H1 (cell line): ENCODE measurements at regions not wholly inside any gene's neighbourhood (a gene's known extent, or its start where the extent isn't known, plus 50 kb on each side); places are given as distances from the start of the nearest gene placed in this dataset.

Experiments used
- CTCF ChIA-PET: fragments of 300-600 bp; sonication (Branson Sonifier 250); formaldehyde crosslinking; loops from one replicate; lab custom pipeline; 2021; ENCODE audit not compliant: partially characterized antibody; lab: Charles Lee
- POLR2A ChIA-PET: fragments of 300-600 bp; sonication (Branson Sonifier 250); formaldehyde crosslinking; loops from one replicate; lab custom pipeline; 2021; ENCODE audit warnings: inconsistent platforms; ENCODE audit not compliant: partially characterized antibody; lab: Charles Lee
- DNase-seq, 2 experiments: peaks; one replicate each; pipeline versions ENCODE4 v3.0.0 to v3.0.0-alpha.2; 2010 to 2022; ENCODE audit warnings: low spot score in 2 of 2, low read depth in 1 of 2, mixed read lengths in 1 of 2
- FAIRE-seq: peaks from 2 replicates; lab custom pipeline; 2011; peaks lifted over from hg19 to GRCh38; lab: Jason Lieb, UNC
- H2AFZ ChIP-seq: 2 replicates; pipeline ENCODE4 v1.8.1; 2012; ENCODE audit warnings: low read length, inconsistent platforms
- H2AK5ac ChIP-seq: 2 replicates; pipeline ENCODE4 v1.6.1; 2013; ENCODE audit warnings: low read depth, low read length
- H2BK120ac ChIP-seq: replicated peaks from 2 replicates; pipeline ENCODE3; 2013; ENCODE audit warnings: low read depth, low read length, inconsistent platforms
- H2BK12ac ChIP-seq: 2 replicates; pipeline ENCODE4 v1.6.1; 2013; ENCODE audit warnings: low read depth, low read length
- H2BK15ac ChIP-seq: 2 replicates; pipeline ENCODE4 v1.6.1; 2013; ENCODE audit warnings: low read length
- H2BK20ac ChIP-seq: 2 replicates; pipeline ENCODE4 v1.6.1; 2013; ENCODE audit warnings: low read length
- H2BK5ac ChIP-seq: 2 replicates; pipeline ENCODE4 v1.6.1; 2013; ENCODE audit warnings: low read depth, low read length
- H3K14ac ChIP-seq: 2 replicates; pipeline ENCODE4 v1.6.1; 2013; ENCODE audit warnings: inconsistent platforms; ENCODE audit not compliant: insufficient read length
- H3K18ac ChIP-seq: 2 replicates; pipeline ENCODE4 v1.6.1; 2013; ENCODE audit warnings: low read length; ENCODE audit errors: extremely low read depth
- H3K23ac ChIP-seq: 2 replicates; pipeline ENCODE4 v1.6.1; 2013; ENCODE audit warnings: inconsistent platforms; ENCODE audit not compliant: insufficient read length
- H3K23me2 ChIP-seq: 2 replicates; pipeline ENCODE4 v1.6.1; 2013; ENCODE audit warnings: low read depth, low read length
- H3K27ac ChIP-seq: 2 replicates; pipeline ENCODE4 v1.6.1; 2011; ENCODE audit warnings: low read depth, low read length, inconsistent platforms
- H3K27me3 ChIP-seq, 4 experiments: replicated peaks in 1 of 4; 1 replicate in 1 of 4; 2 replicates in 3 of 4; pipeline versions ENCODE4 v1.6.1 to v1.8.1; 2011 to 2013; ENCODE audit warnings: low read length in 3 of 4, mild to moderate bottlenecking in 3 of 4, inconsistent platforms in 2 of 4, mixed read lengths in 2 of 4, moderate library complexity in 1 of 4; ENCODE audit not compliant: control insufficient read depth in 3 of 4, insufficient read depth in 3 of 4; ENCODE audit errors: extremely low read depth in 1 of 4
- H3K36me3 ChIP-seq, 4 experiments: 2 replicates each; pipeline versions ENCODE4 v1.6.1 to v1.8.1; 2011 to 2013; ENCODE audit warnings: mild to moderate bottlenecking in 4 of 4, low read length in 3 of 4, moderate library complexity in 2 of 4, control low read depth in 1 of 4, inconsistent platforms in 1 of 4; ENCODE audit not compliant: insufficient read depth in 4 of 4, control insufficient read depth in 2 of 4
- H3K4ac ChIP-seq: replicated peaks from 2 replicates; pipeline ENCODE3; 2013; ENCODE audit warnings: low read length, low read depth, mixed read lengths, inconsistent platforms; ENCODE audit not compliant: insufficient read length
- H3K4me1 ChIP-seq, 4 experiments: replicated peaks in 1 of 4; 1 replicate in 1 of 4; 2 replicates in 3 of 4; pipeline versions ENCODE4 v1.6.1 to v1.8.1; 2011 to 2013; ENCODE audit warnings: low read length in 3 of 4, inconsistent platforms in 2 of 4, mixed read lengths in 1 of 4; ENCODE audit not compliant: insufficient read depth in 4 of 4, control insufficient read depth in 3 of 4
- H3K4me2 ChIP-seq, 2 experiments: 2 replicates each; pipeline versions ENCODE4 v1.6.1 to v1.8.1; 2011 to 2013; ENCODE audit warnings: low read depth in 2 of 2, low read length in 2 of 2, control low read depth in 1 of 2, inconsistent platforms in 1 of 2, mild to moderate bottlenecking in 1 of 2; ENCODE audit not compliant: insufficient read depth in 1 of 2
- H3K4me3 ChIP-seq, 4 experiments: fragments of 200-600, 300-600 bp in 1 of 4; sonication (generic), shearing (Covaris generic), sonication (Bioruptor Twin) in 1 of 4; 2 replicates each; pipeline versions ENCODE4 v1.5.1 to v1.8.1; 2011 to 2016; ENCODE audit warnings: low read length in 4 of 4, low read depth in 3 of 4, control low read depth in 2 of 4, inconsistent platforms in 2 of 4, mild to moderate bottlenecking in 2 of 4, mixed read lengths in 1 of 4, moderate library complexity in 1 of 4; ENCODE audit not compliant: insufficient read depth in 2 of 4; ENCODE audit errors: extremely low read depth in 1 of 4
- H3K56ac ChIP-seq: replicated peaks from 2 replicates; pipeline ENCODE3; 2013; ENCODE audit warnings: low read depth, mild to moderate bottlenecking, mixed read lengths, low read length, inconsistent platforms; ENCODE audit not compliant: insufficient read length
- H3K79me1 ChIP-seq: 2 replicates; pipeline ENCODE4 v1.6.1; 2013; ENCODE audit warnings: low read depth, low read length, control low read depth
- H3K79me2 ChIP-seq, 2 experiments: 2 replicates each; pipeline versions ENCODE4 v1.6.1 to v1.8.1; 2012 to 2013; ENCODE audit warnings: low read length in 2 of 2, mild to moderate bottlenecking in 2 of 2, inconsistent platforms in 1 of 2; ENCODE audit not compliant: insufficient read depth in 2 of 2, control insufficient read depth in 1 of 2
- H3K9ac ChIP-seq, 4 experiments: replicated peaks in 1 of 4; 1 replicate in 1 of 4; 2 replicates in 3 of 4; pipeline versions ENCODE4 v1.6.1 to v1.8.1; 2011 to 2013; ENCODE audit warnings: low read depth in 3 of 4, low read length in 3 of 4, control low read depth in 2 of 4, mild to moderate bottlenecking in 2 of 4, moderate library complexity in 2 of 4, inconsistent platforms in 1 of 4; ENCODE audit errors: extremely low read depth in 1 of 4
- H3K9me3 ChIP-seq, 2 experiments: 2 replicates each; pipeline versions ENCODE4 v1.6.1 to v1.8.1; 2012 to 2013; ENCODE audit warnings: mild to moderate bottlenecking in 2 of 2, moderate library complexity in 2 of 2, control low read depth in 1 of 2, inconsistent platforms in 1 of 2, low read depth in 1 of 2, low read length in 1 of 2, mixed read lengths in 1 of 2; ENCODE audit not compliant: insufficient read depth in 2 of 2
- H4K20me1 ChIP-seq, 2 experiments: replicated peaks in 1 of 2; 2 replicates each; pipeline versions ENCODE3 to v1.8.1; 2011 to 2013; ENCODE audit warnings: inconsistent platforms in 2 of 2, low read length in 2 of 2, mild to moderate bottlenecking in 1 of 2; ENCODE audit not compliant: insufficient read depth in 2 of 2, control insufficient read depth in 1 of 2
- H4K5ac ChIP-seq: 2 replicates; pipeline ENCODE4 v1.6.1; 2013; ENCODE audit warnings: low read length, low read depth, mixed read lengths, inconsistent platforms; ENCODE audit not compliant: insufficient read length
- H4K8ac ChIP-seq: 2 replicates; pipeline ENCODE4 v1.8.0; 2013; ENCODE audit warnings: mild to moderate bottlenecking, moderate library complexity, low read length, inconsistent platforms; ENCODE audit not compliant: insufficient read depth; ENCODE audit errors: extremely low read depth
- H4K91ac ChIP-seq: replicated peaks from 2 replicates; pipeline ENCODE3; 2013; ENCODE audit warnings: low read length, mixed read lengths, inconsistent platforms; ENCODE audit not compliant: insufficient read length
- EZH2 ChIP-seq: fragments of 200-600 bp; sonication (generic); IDR thresholded peaks from 2 replicates; pipeline ENCODE4 v1.7.1; 2012; ENCODE audit warnings: low read depth, mild to moderate bottlenecking, moderate library complexity, low read length, inconsistent platforms; ENCODE audit not compliant: severe bottlenecking
- FOSL1 ChIP-seq: IDR thresholded peaks from 2 replicates; pipeline ENCODE4 v1.6.1; 2011; ENCODE audit warnings: mild to moderate bottlenecking, low read depth, low read length, moderate library complexity; ENCODE audit not compliant: insufficient read depth
- MAFK ChIP-seq: IDR thresholded peaks from 2 replicates; pipeline ENCODE4 v1.6.1; 2012; ENCODE audit warnings: low read depth, mild to moderate bottlenecking, improper control_type of control experiment, low read length
- SUZ12 ChIP-seq: fragments of 200-600 bp; sonication (generic); IDR thresholded peaks from 2 replicates; pipeline ENCODE4 v1.6.1; 2012; ENCODE audit warnings: mild to moderate bottlenecking, inconsistent platforms, low read length, moderate library complexity, mixed read lengths
- YY1 ChIP-seq: IDR thresholded peaks from 2 replicates; pipeline ENCODE4 v1.6.1; 2011; ENCODE audit warnings: low read depth, mild to moderate bottlenecking, low read length
- WGBS, 2 experiments: shearing (Covaris generic) in 1 of 2; methylation state at CpG; one replicate each; pipeline versions ENCODE4 v1.1.6 to v1.1.7; 2013 to 2015; ENCODE audit warnings: low lambda C conversion rate in 2 of 2, mixed read lengths in 2 of 2, inconsistent platforms in 1 of 2, low coverage in 1 of 2, missing lambda C conversion rate in 1 of 2; ENCODE audit not compliant: insufficient replicate concordance in 2 of 2, insufficient coverage in 1 of 2, insufficient read length in 1 of 2; ENCODE audit errors: extremely low coverage in 1 of 2, missing lambda C conversion rate in 1 of 2; 5-methylcytosine and 5-hydroxymethylcytosine counted together

- 0 out of 4 replicates have a peak, but pooled peaks cover 0 to 5% of the 10 kb centered on the region in 2 experiments for H3K9me3 ChIP-seq
- no peak overlapping the region for H2BK5ac ChIP-seq
- no peak overlapping the region for H3K23ac ChIP-seq
- no peak overlapping the region for H2BK120ac ChIP-seq
- no peak overlapping the region for H4K8ac ChIP-seq
- H3K56ac ChIP-seq = no peak overlapping the region
- H3K18ac ChIP-seq = no peak overlapping the region
- WGBS, 2 experiments = 90% methylated on average over 3 of the region's 3 CpGs; no CpG with 5 or more reads in 1 of the 2 experiments
- no peak overlapping the region for H2AK5ac ChIP-seq
- no peaks in the 10 kb centered on the region for H3K27me3 ChIP-seq
- no peaks in the 10 kb centered on the region for H3K79me2 ChIP-seq
- no peaks in the 10 kb centered on the region for H3K4me1 ChIP-seq
- no peaks in the 10 kb centered on the region for H4K20me1 ChIP-seq
- H4K91ac ChIP-seq = no peak overlapping the region
- H2BK15ac ChIP-seq = no peak overlapping the region
- ChIA-PET POLR2A (no interaction called here), CTCF (no interaction called here)
- no peak overlapping the region for H3K4me2 ChIP-seq
- DNase-seq (no peak), FAIRE-seq (no peak)
- no peak overlapping the region for H3K4me3 ChIP-seq
- H3K36me3 ChIP-seq = no peaks in the 10 kb centered on the region
- H2BK20ac ChIP-seq = no peak overlapping the region
- no peak overlapping the region for H2BK12ac ChIP-seq
- no peak overlapping the region for H2AFZ ChIP-seq
- no peak overlapping the region for H3K9ac ChIP-seq
- no peak overlapping the region for H3K14ac ChIP-seq
- no peaks in the 10 kb centered on the region for H3K23me2 ChIP-seq
- H3K4ac ChIP-seq = no peak overlapping the region
- H3K27ac ChIP-seq = no peak overlapping the region
- TF ChIP-seq MAFK (no peak), YY1 (no peak), SUZ12 (no peak), EZH2 (no peak), FOSL1 (no peak)
- no peaks in the 10 kb centered on the region for H3K79me1 ChIP-seq
- no peak overlapping the region for H4K5ac ChIP-seq
These were observed 53.9 kb upstream of the UCN3 start for GRCh38 chr10:5310914-5311313.
